ENCODE measurements at regions not wholly inside any gene's neighbourhood (a gene's known extent, or its start where the extent isn't known, plus 50 kb on each side); places are given as distances from the start of the nearest gene placed in this dataset.

DNA sequence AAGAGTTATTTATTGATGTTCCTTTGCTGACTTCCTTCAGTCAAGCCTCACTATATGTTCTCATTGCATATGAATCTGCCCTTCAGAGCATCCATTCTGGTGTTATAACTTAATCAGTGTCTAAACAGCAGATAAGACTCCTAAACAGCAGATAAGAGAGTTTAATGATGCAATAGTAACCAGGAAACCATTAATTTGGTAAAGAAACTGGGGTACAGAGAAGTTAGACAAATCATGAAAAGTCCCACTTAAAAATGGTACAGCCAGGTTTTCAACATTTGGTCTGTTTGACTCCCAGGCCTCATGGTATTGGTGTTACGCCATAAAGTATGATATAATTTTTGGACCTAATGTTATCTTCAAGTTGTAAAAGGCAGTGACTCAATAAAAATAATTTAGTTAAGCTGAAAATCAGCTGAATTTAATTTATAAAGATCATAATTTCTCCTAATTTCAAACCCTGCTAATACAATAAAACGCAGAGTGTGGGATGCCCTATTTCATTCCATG is 127.4 kb upstream of the DST start:
- Histone ChIP-seq H2BK20ac (ENCODE audit: low read depth, low read length, poor library complexity, severe bottlenecking) (no peak overlapping the region), H2BK15ac (ENCODE audit: low read depth, low read length) (no peak overlapping the region), H2BK5ac (ENCODE audit: insufficient read length, low read length) (no peak overlapping the region), H2BK12ac (ENCODE audit: insufficient read length, low read depth, low read length) (no peak overlapping the region), H2BK120ac (ENCODE audit: low read depth, low read length, poor library complexity, severe bottlenecking) (no peak overlapping the region), H4K20me1 (ENCODE audit: control insufficient read depth, insufficient read depth, insufficient read length) (no peaks in the 10 kb centered on the region), H3K23ac (ENCODE audit: insufficient read length, low read depth, low read length) (no peak overlapping the region), H3K4ac (ENCODE audit: low read depth, low read length) (no peak overlapping the region), H3K4me2 (ENCODE audit: insufficient read depth, insufficient read length, low read length) (no peak overlapping the region), H2AK5ac (ENCODE audit: insufficient read length, low read length) (no peak overlapping the region), H3K4me1 (ENCODE audit: insufficient read depth, low read length) (peaks cover 8% of the 10 kb centered on the region; the same call in 1 of the 2 replicates), H3K79me2 (ENCODE audit: insufficient read depth, low read length) (peaks cover 22% of the 10 kb centered on the region), H3K9ac (ENCODE audit: extremely low read depth, insufficient read length, low read length) (no peak overlapping the region), H3K79me1 (ENCODE audit: insufficient read depth, low read depth, low read length, poor library complexity, severe bottlenecking) (peaks cover 5% of the 10 kb centered on the region), H3K23me2 (ENCODE audit: insufficient read length, low read depth, low read length, poor library complexity, severe bottlenecking) (no peaks in the 10 kb centered on the region), H4K91ac (ENCODE audit: insufficient read length, low read depth, low read length) (no peak overlapping the region), H3T11ph (ENCODE audit: low read length) (no peak overlapping the region), H3K27ac (ENCODE audit: insufficient read length, low read depth, low read length) (no peak overlapping the region), H3K9me3 (ENCODE audit: control insufficient read depth, low read depth, low read length) (no peaks in the 10 kb centered on the region), H3K14ac (ENCODE audit: insufficient read depth, low read length) (no peak overlapping the region), H3K56ac (ENCODE audit: insufficient read length, low read depth, low read length) (no peak overlapping the region), H3K27me3 (ENCODE audit: insufficient read depth, low read length) (no peaks in the 10 kb centered on the region), H2AFZ (ENCODE audit: low read length) (no peak overlapping the region), H3K18ac (ENCODE audit: insufficient read length, low read depth, low read length) (no peak overlapping the region), H4K5ac (ENCODE audit: insufficient read length, low read depth, low read length) (no peak overlapping the region), H4K8ac (replicated peaks; ENCODE audit: insufficient read length, low read depth, low read length) (no peak overlapping the region)
- DNase-seq, result no peak
- Mint-ChIP-seq H3K36me3 (ENCODE audit: insufficient read depth in 1 of 3, low read depth in 3 of 3) (peaks cover 3 to 5% (median 5%) of the 10 kb centered on the region in 3 experiments; a peak in 6 of 7 replicates), H3K27ac (peak overlapping the region in 1 of 3 experiments; percentile 70; a peak in 3 of 7 replicates), H3K4me3 (no peak overlapping the region), H3K9me3 (no peaks in the 10 kb centered on the region), H3K27me3 (ENCODE audit: low read depth) (no peaks in the 10 kb centered on the region), H3K4me1 (peaks cover 46 to 55% of the 10 kb centered on the region in 2 experiments)
- TF ChIP-seq, protein P1, sequence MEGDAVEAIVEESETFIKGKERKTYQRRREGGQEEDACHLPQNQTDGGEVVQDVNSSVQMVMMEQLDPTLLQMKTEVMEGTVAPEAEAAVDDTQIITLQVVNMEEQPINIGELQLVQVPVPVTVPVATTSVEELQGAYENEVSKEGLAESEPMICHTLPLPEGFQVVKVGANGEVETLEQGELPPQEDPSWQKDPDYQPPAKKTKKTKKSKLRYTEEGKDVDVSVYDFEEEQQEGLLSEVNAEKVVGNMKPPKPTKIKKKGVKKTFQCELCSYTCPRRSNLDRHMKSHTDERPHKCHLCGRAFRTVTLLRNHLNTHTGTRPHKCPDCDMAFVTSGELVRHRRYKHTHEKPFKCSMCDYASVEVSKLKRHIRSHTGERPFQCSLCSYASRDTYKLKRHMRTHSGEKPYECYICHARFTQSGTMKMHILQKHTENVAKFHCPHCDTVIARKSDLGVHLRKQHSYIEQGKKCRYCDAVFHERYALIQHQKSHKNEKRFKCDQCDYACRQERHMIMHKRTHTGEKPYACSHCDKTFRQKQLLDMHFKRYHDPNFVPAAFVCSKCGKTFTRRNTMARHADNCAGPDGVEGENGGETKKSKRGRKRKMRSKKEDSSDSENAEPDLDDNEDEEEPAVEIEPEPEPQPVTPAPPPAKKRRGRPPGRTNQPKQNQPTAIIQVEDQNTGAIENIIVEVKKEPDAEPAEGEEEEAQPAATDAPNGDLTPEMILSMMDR (conservative IDR thresholded peaks at IDR 0.05), result no peak
- no CpG with 5 or more reads among the region's 2 CpGs for WGBS (ENCODE audit: extremely low coverage, insufficient read length, low lambda C conversion rate)
